ENCODE measurements at regions not wholly inside any gene's neighbourhood (a gene's known extent, or its start where the extent isn't known, plus 50 kb on each side); places are given as distances from the start of the nearest gene placed in this dataset.

- TF ChIP-seq EZH2 (IDR thresholded peaks at IDR 0.05) = no peak
- TF ChIP-seq POLR2AphosphoS5 (IDR thresholded peaks at IDR 0.05; ENCODE audit: borderline replicate concordance, low read depth, low read length) = no peak
- no peak for TF ChIP-seq FOXP2 (optimal IDR thresholded peaks at IDR 0.05; ENCODE audit: control extremely low read depth, extremely low read length, insufficient read depth)
Observed at GRCh38 chr10:117726596-117727295, 184.2 kb downstream of the EMX2 start.
